HG03521 (cell line): ENCODE measurements at regions not wholly inside any gene's neighbourhood (a gene's known extent, or its start where the extent isn't known, plus 50 kb on each side); places are given as distances from the start of the nearest gene placed in this dataset.

ENCODE experiments used
- ATAC-seq: cut with Tn5 transposase; IDR thresholded peaks from one replicate; pipeline ENCODE4 v1.9.1; 2021; ENCODE audit warnings: mild to moderate bottlenecking, moderate library complexity; ENCODE audit not compliant: unreplicated experiment

GRCh38 chrX:45261005-45261404, 60.3 kb upstream of the DIPK2B start:
- no peak for ATAC-seq

- ATAC-seq = no peak
Observed at GRCh38 chrX:45258731-45259402, 58.2 kb upstream of the DIPK2B start.
